ENCODE measurements at regions not wholly inside any gene's neighbourhood (a gene's known extent, or its start where the extent isn't known, plus 50 kb on each side); places are given as distances from the start of the nearest gene placed in this dataset.

DNA sequence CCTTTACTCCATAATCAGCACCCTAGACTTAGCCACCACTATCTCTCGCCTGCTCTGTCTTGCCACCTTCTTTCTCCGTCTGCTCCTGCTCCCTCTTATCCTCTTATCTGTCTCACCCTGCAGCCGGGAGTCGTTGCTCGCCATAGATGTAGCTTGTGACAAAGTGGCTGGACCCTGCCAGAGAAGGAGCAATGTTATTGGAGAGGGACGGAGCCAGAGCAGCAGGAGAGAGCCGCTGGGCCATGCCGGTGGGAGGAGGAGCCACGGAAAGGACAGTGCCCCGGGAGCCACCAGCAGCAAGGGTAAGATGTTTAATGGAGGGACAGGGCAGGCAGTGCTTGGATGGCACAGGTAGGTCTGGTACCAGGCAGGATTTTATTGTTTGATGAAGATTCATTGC is 137.3 kb downstream of the SEC61B start:
- no peaks in the 10 kb centered on the region for H3K27me3 ChIP-seq
- peaks cover 0 to 3% (median 0%) of the 10 kb centered on the region in 4 donors for H3K4me1 ChIP-seq
- no peaks in the 10 kb centered on the region for H3K36me3 ChIP-seq
- peak in 1 of 2 donors; percentile 42 for DNase-seq
- no peak overlapping the region for H3K4me3 ChIP-seq
- H3K27ac ChIP-seq: no peak overlapping the region
- ATAC-seq (ENCODE audit: low FRiP score in 2 of 2): no peak
- 50 to 56% methylated on average over 10 of the region's 10 CpGs for WGBS, 2 donors
- TF ChIP-seq, protein P1, sequence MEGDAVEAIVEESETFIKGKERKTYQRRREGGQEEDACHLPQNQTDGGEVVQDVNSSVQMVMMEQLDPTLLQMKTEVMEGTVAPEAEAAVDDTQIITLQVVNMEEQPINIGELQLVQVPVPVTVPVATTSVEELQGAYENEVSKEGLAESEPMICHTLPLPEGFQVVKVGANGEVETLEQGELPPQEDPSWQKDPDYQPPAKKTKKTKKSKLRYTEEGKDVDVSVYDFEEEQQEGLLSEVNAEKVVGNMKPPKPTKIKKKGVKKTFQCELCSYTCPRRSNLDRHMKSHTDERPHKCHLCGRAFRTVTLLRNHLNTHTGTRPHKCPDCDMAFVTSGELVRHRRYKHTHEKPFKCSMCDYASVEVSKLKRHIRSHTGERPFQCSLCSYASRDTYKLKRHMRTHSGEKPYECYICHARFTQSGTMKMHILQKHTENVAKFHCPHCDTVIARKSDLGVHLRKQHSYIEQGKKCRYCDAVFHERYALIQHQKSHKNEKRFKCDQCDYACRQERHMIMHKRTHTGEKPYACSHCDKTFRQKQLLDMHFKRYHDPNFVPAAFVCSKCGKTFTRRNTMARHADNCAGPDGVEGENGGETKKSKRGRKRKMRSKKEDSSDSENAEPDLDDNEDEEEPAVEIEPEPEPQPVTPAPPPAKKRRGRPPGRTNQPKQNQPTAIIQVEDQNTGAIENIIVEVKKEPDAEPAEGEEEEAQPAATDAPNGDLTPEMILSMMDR (IDR thresholded peaks at IDR 0.05): no peak
- no peak for TF ChIP-seq POLR2A (IDR thresholded peaks at IDR 0.05)
- no peak for TF ChIP-seq POLR2AphosphoS5 (IDR thresholded peaks at IDR 0.05)
- no peak for TF ChIP-seq EP300 (IDR thresholded peaks at IDR 0.05)
- no peaks in the 10 kb centered on the region for H3K9me3 ChIP-seq

DNA sequence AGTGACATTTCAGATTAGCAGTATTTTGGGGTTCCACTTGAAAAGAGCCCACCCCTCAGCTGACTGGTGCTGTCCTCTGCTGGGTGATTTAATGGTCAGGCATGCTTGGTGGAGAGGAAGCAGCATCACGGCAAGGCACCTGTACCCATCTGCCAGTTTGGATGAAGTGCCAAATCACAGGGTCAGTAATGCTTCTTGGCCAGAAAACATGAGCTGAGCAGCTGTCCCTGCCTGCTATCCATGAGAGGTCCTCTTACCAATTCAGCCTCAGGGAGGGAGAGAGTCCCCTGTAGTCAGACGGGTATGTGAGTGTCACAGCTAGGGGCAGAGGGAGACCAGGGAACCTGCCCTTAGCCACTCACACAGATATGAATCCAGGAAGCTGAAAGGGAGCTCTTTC is 137.9 kb downstream of the SEC61B start:
- Histone ChIP-seq H3K9me3 (no peaks in the 10 kb centered on the region), H3K4me3 (no peak overlapping the region), H3K27ac (no peak overlapping the region), H3K4me1 (peaks cover 0 to 3% (median 0%) of the 10 kb centered on the region in 4 donors), H3K27me3 (no peaks in the 10 kb centered on the region), H3K36me3 (no peaks in the 10 kb centered on the region)
- no peak for ATAC-seq (ENCODE audit: low FRiP score in 2 of 2)
- no peak for TF ChIP-seq EP300 (IDR thresholded peaks at IDR 0.05)
- TF ChIP-seq POLR2AphosphoS5 (IDR thresholded peaks at IDR 0.05): no peak
- no peak for TF ChIP-seq POLR2A (IDR thresholded peaks at IDR 0.05)
- TF ChIP-seq, protein P1 (IDR thresholded peaks at IDR 0.05): no peak
- no peak for DNase-seq
- WGBS, 2 donors: 43 to 83% methylated on average over 1 to 2 of the region's 2 CpGs

GRCh38 chr9:99361817-99362216 is 139.7 kb downstream of the SEC61B start:
- DNase-seq: no peak
- H3K36me3 ChIP-seq: no peaks in the 10 kb centered on the region
- ATAC-seq (ENCODE audit: low FRiP score in 2 of 2): peak; percentile 31 to 35
- 18 to 19% methylated on average over 4 to 8 of the region's 8 CpGs for WGBS, 2 donors
- H3K27me3 ChIP-seq: no peaks in the 10 kb centered on the region
- H3K4me3 ChIP-seq: no peak overlapping the region
- no peaks in the 10 kb centered on the region for H3K9me3 ChIP-seq
- H3K4me1 ChIP-seq: no peaks in the 10 kb centered on the region
- TF ChIP-seq EP300 (IDR thresholded peaks at IDR 0.05): no peak
- TF ChIP-seq, protein P1 (IDR thresholded peaks at IDR 0.05): no peak
- TF ChIP-seq POLR2A (IDR thresholded peaks at IDR 0.05): no peak
- TF ChIP-seq POLR2AphosphoS5 (IDR thresholded peaks at IDR 0.05): no peak
- no peak overlapping the region for H3K27ac ChIP-seq

- Histone ChIP-seq H3K9me3 (no peaks in the 10 kb centered on the region), H3K36me3 (no peaks in the 10 kb centered on the region), H3K27ac (no peak overlapping the region), H3K4me3 (no peak overlapping the region), H3K4me1 (no peaks in the 10 kb centered on the region), H3K27me3 (no peaks in the 10 kb centered on the region)
- ATAC-seq (ENCODE audit: low FRiP score in 2 of 2): no peak
- no peak for DNase-seq
- no peak for TF ChIP-seq POLR2A (IDR thresholded peaks at IDR 0.05)
- no peak for TF ChIP-seq POLR2AphosphoS5 (IDR thresholded peaks at IDR 0.05)
- TF ChIP-seq, protein P1 (IDR thresholded peaks at IDR 0.05): no peak
- no peak for TF ChIP-seq EP300 (IDR thresholded peaks at IDR 0.05)
These were observed 140.2 kb downstream of the SEC61B start for GRCh38 chr9:99362321-99362720.

- Histone ChIP-seq H3K36me3 (no peaks in the 10 kb centered on the region), H3K4me3 (no peak overlapping the region), H3K4me1 (peaks cover 0 to 7% (median 2%) of the 10 kb centered on the region in 4 donors), H3K9me3 (no peaks in the 10 kb centered on the region), H3K27me3 (no peaks in the 10 kb centered on the region), H3K27ac (no peak overlapping the region)
- TF ChIP-seq, protein P1 (IDR thresholded peaks at IDR 0.05): no peak
- TF ChIP-seq POLR2A (IDR thresholded peaks at IDR 0.05): no peak
- TF ChIP-seq POLR2AphosphoS5 (IDR thresholded peaks at IDR 0.05): no peak
- TF ChIP-seq EP300 (IDR thresholded peaks at IDR 0.05): no peak
- ATAC-seq (ENCODE audit: low FRiP score in 2 of 2) (no peak), DNase-seq (no peak)
- WGBS, 2 donors: 68 to 78% methylated on average over 3 of the region's 3 CpGs
These were observed 141.4 kb downstream of the SEC61B start for GRCh38 chr9:99363509-99363908.

Data from upper lobe of left lung (tissue), 6 donors.